ENCODE measurements at regions not wholly inside any gene's neighbourhood (a gene's known extent, or its start where the extent isn't known, plus 50 kb on each side); places are given as distances from the start of the nearest gene placed in this dataset.
"Not testable (repeated sequence)": the region's sequence is repeated elsewhere in the genome, so short reads cannot be mapped to it uniquely, and the experiment has no call there.

- H3K4me1 ChIP-seq = no peaks in the 10 kb centered on the region
- TF ChIP-seq CTCF (IDR thresholded peaks at IDR 0.05) = no peak
- WGBS, 2 donors = 18 to 26% methylated on average over 2 of the region's 2 CpGs
- FAIRE-seq (no peak), DNase-seq (no peak), ATAC-seq (peak in 3 of 4 donors; percentile 23 to 36 (median 31))
- H3K27ac ChIP-seq = no peak overlapping the region
- H3K4me3 ChIP-seq = no peak overlapping the region
- no peaks in the 10 kb centered on the region for H3K27me3 ChIP-seq
- H3K36me3 ChIP-seq = no peaks in the 10 kb centered on the region
- no peaks in the 10 kb centered on the region for H3K9me3 ChIP-seq
- intact Hi-C loops (cut with DNase I) = no loop called here
These were observed 84.8 kb upstream of the PLEKHG1 start for GRCh38 chr6:150514806-150515380.

- no peaks in the 10 kb centered on the region for H3K36me3 ChIP-seq
- H3K4me3 ChIP-seq = no peak overlapping the region
- no peak for FAIRE-seq
- H3K4me1 ChIP-seq = no peaks in the 10 kb centered on the region
- ATAC-seq = no peak
- H3K9me3 ChIP-seq = no peaks in the 10 kb centered on the region
- H3K27me3 ChIP-seq = no peaks in the 10 kb centered on the region
- no peak for DNase-seq
- 75 to 77% methylated on average over 3 of the region's 3 CpGs for WGBS, 2 donors
- H3K27ac ChIP-seq = no peak overlapping the region
- TF ChIP-seq CTCF (IDR thresholded peaks at IDR 0.05) = no peak
- intact Hi-C loops (cut with DNase I) = no loop called here
These were observed 83.5 kb upstream of the PLEKHG1 start for GRCh38 chr6:150516199-150516598.

- no peak overlapping the region for H3K27ac ChIP-seq
- no peaks in the 10 kb centered on the region for H3K27me3 ChIP-seq
- intact Hi-C loops (cut with DNase I) = no loop called here
- ATAC-seq (no peak), FAIRE-seq (no peak), DNase-seq (no peak)
- 89 to 95% methylated on average over 3 of the region's 3 CpGs for WGBS, 2 donors
- H3K9me3 ChIP-seq = no peaks in the 10 kb centered on the region
- no peak overlapping the region for H3K4me3 ChIP-seq
- TF ChIP-seq CTCF (IDR thresholded peaks at IDR 0.05) = no peak
- H3K36me3 ChIP-seq = no peaks in the 10 kb centered on the region
- no peaks in the 10 kb centered on the region for H3K4me1 ChIP-seq
These were observed 82.5 kb upstream of the PLEKHG1 start for GRCh38 chr6:150517175-150517574.

GRCh38 chr6:150521482-150521881, 78.2 kb upstream of the PLEKHG1 start:
- no peak for TF ChIP-seq CTCF (IDR thresholded peaks at IDR 0.05)

GRCh38 chr6:150523216-150523615, 76.5 kb upstream of the PLEKHG1 start:
- intact Hi-C loops (cut with DNase I); FAIRE-seq: not testable (repeated sequence)
- 92 to 93% methylated on average over 3 of the region's 3 CpGs for WGBS, 2 donors

More at GRCh38 chr6:150521482-150521881, 78.2 kb upstream of the PLEKHG1 start:
- intact Hi-C loops (cut with DNase I) = no loop called here
- 58 to 75% methylated on average over 1 of the region's 1 CpG for WGBS, 2 donors
- FAIRE-seq = no peak
- no peak for ATAC-seq
- no peaks in the 10 kb centered on the region for H3K27me3 ChIP-seq
- H3K9me3 ChIP-seq = no peaks in the 10 kb centered on the region
- H3K4me3 ChIP-seq = no peak overlapping the region
- DNase-seq = no peak
- no peaks in the 10 kb centered on the region for H3K4me1 ChIP-seq
- no peaks in the 10 kb centered on the region for H3K36me3 ChIP-seq
- H3K27ac ChIP-seq = no peak overlapping the region

More at GRCh38 chr6:150523216-150523615, 76.5 kb upstream of the PLEKHG1 start:
- H3K36me3 ChIP-seq, H3K27me3 ChIP-seq, H3K4me3 ChIP-seq, ATAC-seq, H3K9me3 ChIP-seq, H3K27ac ChIP-seq, H3K4me1 ChIP-seq, DNase-seq: not testable (repeated sequence)

Measured in pancreas (tissue), 10 donors.